ENCODE measurements at regions not wholly inside any gene's neighbourhood (a gene's known extent, or its start where the extent isn't known, plus 50 kb on each side); places are given as distances from the start of the nearest gene placed in this dataset.

GRCh38 chr14:62006116-62006731 lies 244.0 kb downstream of the SNAPC1 start:
- no peak for DNase-seq (ENCODE audit: low read depth in 1 of 2, low spot score in 1 of 2)

- DNase-seq (ENCODE audit: low read depth in 1 of 2, low spot score in 1 of 2), result no peak
Observed at GRCh38 chr14:62015243-62015642, 253.0 kb downstream of the SNAPC1 start.

GRCh38 chr14:62015945-62016344 lies 253.7 kb downstream of the SNAPC1 start:
- DNase-seq (ENCODE audit: low read depth in 1 of 2, low spot score in 1 of 2), result no peak

- DNase-seq (ENCODE audit: low read depth in 1 of 2, low spot score in 1 of 2), result no peak
Observed at GRCh38 chr14:62017651-62018230, 255.5 kb downstream of the SNAPC1 start.

GRCh38 chr14:62018606-62019005 lies 256.4 kb downstream of the SNAPC1 start:
- no peak for DNase-seq (ENCODE audit: low read depth in 1 of 2, low spot score in 1 of 2)

GRCh38 chr14:62027958-62028357 lies 265.7 kb downstream of the SNAPC1 start:
- no peak for DNase-seq (ENCODE audit: low read depth in 1 of 2, low spot score in 1 of 2)

- DNase-seq (ENCODE audit: low read depth in 1 of 2, low spot score in 1 of 2), result no peak
Observed at GRCh38 chr14:62029569-62029924, 267.3 kb downstream of the SNAPC1 start.

GRCh38 chr14:62030387-62030786 lies 268.2 kb downstream of the SNAPC1 start:
- DNase-seq (ENCODE audit: low read depth in 1 of 2, low spot score in 1 of 2), result no peak

- no peak for DNase-seq (ENCODE audit: low read depth in 1 of 2, low spot score in 1 of 2)
Observed at GRCh38 chr14:62031504-62031903, 269.3 kb downstream of the SNAPC1 start.

- DNase-seq (ENCODE audit: low read depth in 1 of 2, low spot score in 1 of 2), result no peak
Observed at GRCh38 chr14:62053188-62053587, 291.0 kb downstream of the SNAPC1 start.

GRCh38 chr14:62056789-62057188 lies 294.6 kb downstream of the SNAPC1 start:
- no peak for DNase-seq (ENCODE audit: low read depth in 1 of 2, low spot score in 1 of 2)

GRCh38 chr14:62062645-62063044 lies 300.4 kb downstream of the SNAPC1 start:
- DNase-seq (ENCODE audit: low read depth in 1 of 2, low spot score in 1 of 2), result no peak

GRCh38 chr14:62064751-62065323 lies 302.6 kb downstream of the SNAPC1 start:
- DNase-seq (ENCODE audit: low read depth in 1 of 2, low spot score in 1 of 2), result no peak

GRCh38 chr14:62066304-62066703 lies 304.1 kb downstream of the SNAPC1 start:
- DNase-seq (ENCODE audit: low read depth in 1 of 2, low spot score in 1 of 2), result no peak

GRCh38 chr14:62071039-62071438 lies 308.8 kb downstream of the SNAPC1 start:
- DNase-seq (ENCODE audit: low read depth in 1 of 2, low spot score in 1 of 2), result no peak

- no peak for DNase-seq (ENCODE audit: low read depth in 1 of 2, low spot score in 1 of 2)
Observed at GRCh38 chr14:62076368-62076767, 314.1 kb downstream of the SNAPC1 start.

GRCh38 chr14:62076825-62077605 lies 314.8 kb downstream of the SNAPC1 start:
- DNase-seq (ENCODE audit: low read depth in 1 of 2, low spot score in 1 of 2), result no peak

GRCh38 chr14:62077676-62078261 lies 315.5 kb downstream of the SNAPC1 start:
- no peak for DNase-seq (ENCODE audit: low read depth in 1 of 2, low spot score in 1 of 2)

GRCh38 chr14:62079038-62079437 lies 316.8 kb downstream of the SNAPC1 start:
- no peak for DNase-seq (ENCODE audit: low read depth in 1 of 2, low spot score in 1 of 2)

- DNase-seq (ENCODE audit: low read depth in 1 of 2, low spot score in 1 of 2), result no peak
Observed at GRCh38 chr14:62081012-62081612, 318.9 kb downstream of the SNAPC1 start.

GRCh38 chr14:62081951-62082350 lies 319.7 kb downstream of the SNAPC1 start:
- no peak for DNase-seq (ENCODE audit: low read depth in 1 of 2, low spot score in 1 of 2)
